Suppressor macrophage (primary cell): ENCODE measurements at regions not wholly inside any gene's neighbourhood (a gene's known extent, or its start where the extent isn't known, plus 50 kb on each side); places are given as distances from the start of the nearest gene placed in this dataset.
"Not testable (repeated sequence)": the region's sequence is repeated elsewhere in the genome, so short reads cannot be mapped to it uniquely, and the experiment has no call there.

ENCODE experiments used
- DNase-seq, 4 experiments: peaks; one replicate each; pipeline ENCODE4 v3.0.0-alpha.2; 2020 to 2022

- DNase-seq, result peak; percentile 90 to 96 (median 92)
These were observed 304.4 kb downstream of the HS3ST3B1 start for GRCh38 chr17:14605267-14605599.

- DNase-seq, result peak in 2 of 4 experiments; percentile 84
These were observed 303.8 kb downstream of the HS3ST3B1 start for GRCh38 chr17:14604591-14605266.

- DNase-seq, result no peak
These were observed 295.3 kb downstream of the HS3ST3B1 start for GRCh38 chr17:14596224-14596623.

- DNase-seq, result no peak
These were observed 294.8 kb downstream of the HS3ST3B1 start for GRCh38 chr17:14595656-14596055.

GRCh38 chr17:14594690-14595089, 293.8 kb downstream of the HS3ST3B1 start:
- no peak for DNase-seq

- DNase-seq, result no peak
These were observed 293.1 kb downstream of the HS3ST3B1 start for GRCh38 chr17:14593956-14594355.

- no peak for DNase-seq
These were observed 289.8 kb downstream of the HS3ST3B1 start for GRCh38 chr17:14590459-14591250.

GRCh38 chr17:14585099-14585498, 284.2 kb downstream of the HS3ST3B1 start:
- DNase-seq, result no peak

- DNase-seq, result no peak
These were observed 282.1 kb downstream of the HS3ST3B1 start for GRCh38 chr17:14582996-14583395.

- no peak for DNase-seq
These were observed 280.4 kb downstream of the HS3ST3B1 start for GRCh38 chr17:14581186-14581830.

- no peak for DNase-seq
These were observed 279.6 kb downstream of the HS3ST3B1 start for GRCh38 chr17:14580499-14580898.

- DNase-seq, result no peak
These were observed 278.8 kb downstream of the HS3ST3B1 start for GRCh38 chr17:14579716-14580115.

- no peak for DNase-seq
These were observed 274.6 kb downstream of the HS3ST3B1 start for GRCh38 chr17:14575471-14575953.

- DNase-seq, result not testable (repeated sequence)
These were observed 259.4 kb downstream of the HS3ST3B1 start for GRCh38 chr17:14560325-14560724.

- DNase-seq, result no peak
These were observed 258.6 kb downstream of the HS3ST3B1 start for GRCh38 chr17:14559264-14560119.

GRCh38 chr17:14557480-14557879, 256.6 kb downstream of the HS3ST3B1 start:
- peak; percentile 17 to 59 (median 50) for DNase-seq

GRCh38 chr17:14553847-14554246, 253.0 kb downstream of the HS3ST3B1 start:
- DNase-seq, result no peak

GRCh38 chr17:14552306-14552705, 251.4 kb downstream of the HS3ST3B1 start:
- DNase-seq, result no peak

GRCh38 chr17:14547556-14547955, 246.7 kb downstream of the HS3ST3B1 start:
- peak in 1 of 4 experiments; percentile 17 for DNase-seq

- no peak for DNase-seq
These were observed 246.1 kb downstream of the HS3ST3B1 start for GRCh38 chr17:14547016-14547415.

GRCh38 chr17:14545156-14545906, 244.4 kb downstream of the HS3ST3B1 start:
- no peak for DNase-seq

GRCh38 chr17:14541714-14542113, 240.8 kb downstream of the HS3ST3B1 start:
- no peak for DNase-seq
